GM12878 (cell line): ENCODE measurements at regions not wholly inside any gene's neighbourhood (a gene's known extent, or its start where the extent isn't known, plus 50 kb on each side); places are given as distances from the start of the nearest gene placed in this dataset.

Experiments used
- ATAC-seq: fragments of 200-7000 bp; cut with Tn5 transposase; 3 replicates; pipeline ENCODE4 v1.9.1; 2020; ENCODE audit warnings: mild to moderate bottlenecking, moderate library complexity
- BruUV-seq: library from RNA; stranded (reverse); fragments of 400-500 nt; replicated peaks from 2 replicates; lab custom pipeline; 2021; lab: Mats Ljungman, UMichigan
- CTCF ChIA-PET: fragments of 300-600 bp; sonication (Branson Sonifier 250); formaldehyde crosslinking; extraction: SDS; loops from one replicate; lab custom pipeline; 2021; ENCODE audit warnings: inconsistent platforms; lab: Yijun Ruan, JAX
- POLR2A ChIA-PET: fragments of 350-600 bp; formaldehyde crosslinking; extraction: SDS; loops from one replicate; lab custom pipeline; 2021; ENCODE audit warnings: inconsistent platforms; lab: Charles Lee
- RAD21 ChIA-PET: fragments of 300-600 bp; sonication (Branson Sonifier 250); formaldehyde crosslinking; loops from one replicate; lab custom pipeline; 2023; ENCODE audit warnings: antibody characterized with exemption; ENCODE audit not compliant: unreplicated experiment; lab: Charles Lee
- SMC1A ChIA-PET: fragments of 300-600 bp; sonication (Branson Sonifier 250); formaldehyde crosslinking; loops from one replicate; lab custom pipeline; 2023; ENCODE audit not compliant: unreplicated experiment, uncharacterized antibody; lab: Charles Lee
- DNase-seq: peaks from one replicate; pipeline ENCODE4 v3.0.0-alpha.2; 2011; ENCODE audit warnings: low read depth, low spot score
- FAIRE-seq: peaks from 3 replicates; lab custom pipeline; 2011; peaks lifted over from hg19 to GRCh38; lab: Jason Lieb, UNC
- H2AFZ ChIP-seq: 2 replicates; pipeline ENCODE4 v1.6.0; 2011; ENCODE audit warnings: low read depth, low read length, control low read depth; ENCODE audit not compliant: control insufficient read depth
- H3K27ac ChIP-seq: 2 replicates; pipeline ENCODE4 v1.5.1; 2011; ENCODE audit warnings: control low read depth; ENCODE audit not compliant: control insufficient read depth, insufficient read depth
- H3K27me3 ChIP-seq, 2 experiments: replicated peaks in 1 of 2; 2 replicates each; pipeline versions ENCODE4 v1.6.0 to v1.6.1; 2011; ENCODE audit warnings: low read length in 1 of 2; ENCODE audit not compliant: control insufficient read depth in 2 of 2, insufficient read depth in 2 of 2
- H3K36me3 ChIP-seq, 2 experiments: 2 replicates each; pipeline ENCODE4 v1.5.1; 2011; ENCODE audit warnings: low read length in 1 of 2; ENCODE audit not compliant: control insufficient read depth in 2 of 2, insufficient read depth in 2 of 2
- H3K4me1 ChIP-seq: 2 replicates; pipeline ENCODE4 v1.6.1; 2011; ENCODE audit warnings: mild to moderate bottlenecking, low read length, moderate library complexity, mixed read lengths; ENCODE audit not compliant: control insufficient read depth, insufficient read depth
- H3K4me2 ChIP-seq: 2 replicates; pipeline ENCODE4 v1.6.0; 2011; ENCODE audit warnings: control low read depth; ENCODE audit not compliant: control insufficient read depth, insufficient read depth
- H3K4me3 ChIP-seq: fragments of 200-600 bp; sonication (generic); 2 replicates; pipeline ENCODE4 v1.5.1; 2016
- H3K79me2 ChIP-seq: 2 replicates; pipeline ENCODE4 v1.6.0; 2011; ENCODE audit warnings: low read length; ENCODE audit not compliant: control insufficient read depth, insufficient read depth
- H3K9ac ChIP-seq: 2 replicates; pipeline ENCODE4 v1.8.0; 2011; ENCODE audit warnings: low read length, control low read depth, mixed read lengths; ENCODE audit not compliant: control insufficient read depth, insufficient read depth
- H3K9me3 ChIP-seq: replicated peaks from 3 replicates; pipeline ENCODE4 v1.5.1; 2011; ENCODE audit warnings: mild to moderate bottlenecking, low read length; ENCODE audit not compliant: control insufficient read depth, insufficient read depth
- H4K20me1 ChIP-seq: 2 replicates; pipeline ENCODE4 v1.6.0; 2011; ENCODE audit not compliant: control insufficient read depth, insufficient read depth
- BMI1 ChIP-seq: fragments of 450-650 bp; IDR thresholded peaks from 2 replicates; pipeline ENCODE4 v1.6.1; 2016; ENCODE audit warnings: mild to moderate bottlenecking, moderate library complexity, borderline replicate concordance
- CTCF ChIP-seq, 3 experiments: IDR thresholded peaks in 2 of 3; conservative IDR thresholded peaks in 1 of 3; 2 replicates each; pipeline ENCODE4 v1.5.1; 2011; ENCODE audit warnings: low read depth in 3 of 3, low read length in 3 of 3, mild to moderate bottlenecking in 3 of 3, control low read depth in 2 of 3, moderate library complexity in 2 of 3, inconsistent platforms in 1 of 3, mixed read lengths in 1 of 3; ENCODE audit not compliant: control insufficient read depth in 2 of 3, insufficient read depth in 1 of 3; ENCODE audit errors: extremely low read depth in 1 of 3
- E4F1 ChIP-seq: fragments of 450-650 bp; IDR thresholded peaks from 2 replicates; pipeline ENCODE4 v1.6.1; 2018; ENCODE audit warnings: borderline replicate concordance, mild to moderate bottlenecking; ENCODE audit not compliant: partially characterized antibody
- ESRRA ChIP-seq: IDR thresholded peaks from 2 replicates; pipeline ENCODE4 v1.6.1; 2012; ENCODE audit warnings: mild to moderate bottlenecking, low read length, improper control_type of control experiment
- HDAC2 ChIP-seq: fragments of 200-600 bp; sonication (generic); IDR thresholded peaks from 2 replicates; pipeline ENCODE4 v1.6.1; 2017
- HDAC6 ChIP-seq: fragments of 200-600 bp; sonication (generic); IDR thresholded peaks from one replicate; pipeline ENCODE4 v1.8.0; 2017; ENCODE audit warnings: antibody characterized with exemption; ENCODE audit not compliant: unreplicated experiment
- MTA3 ChIP-seq: IDR thresholded peaks from 2 replicates; pipeline ENCODE4 v1.6.1; 2012; ENCODE audit warnings: low read length, inconsistent platforms, borderline replicate concordance
- NFIC ChIP-seq: IDR thresholded peaks from 2 replicates; pipeline ENCODE4 v1.6.1; 2012; ENCODE audit warnings: low read depth, mild to moderate bottlenecking, inconsistent platforms, low read length, moderate library complexity
- PAX5 ChIP-seq: IDR thresholded peaks from 2 replicates; pipeline ENCODE4 v1.6.1; 2011; ENCODE audit warnings: low read depth, low read length, borderline replicate concordance
- POLR2AphosphoS2 ChIP-seq: IDR thresholded peaks from 2 replicates; pipeline ENCODE4 v1.6.1; 2011; ENCODE audit warnings: low read depth, mild to moderate bottlenecking, low read length, improper control_type of control experiment, moderate library complexity
- RAD51 ChIP-seq: fragments of 450-650 bp; IDR thresholded peaks from 2 replicates; pipeline ENCODE4 v1.6.1; 2016; ENCODE audit warnings: moderate library complexity, mild to moderate bottlenecking, inconsistent platforms
- SIN3A ChIP-seq: IDR thresholded peaks from 2 replicates; pipeline ENCODE4 v1.6.1; 2012; ENCODE audit warnings: low read depth, low read length, improper control_type of control experiment
- SP1 ChIP-seq: IDR thresholded peaks from one replicate; pipeline ENCODE4 v1.6.1; 2011; ENCODE audit warnings: low read depth, low read length
- ZNF622 ChIP-seq: fragments of 450-650 bp; IDR thresholded peaks from 2 replicates; pipeline ENCODE4 v1.6.1; 2017; ENCODE audit warnings: mild to moderate bottlenecking, inconsistent platforms
- WGBS: methylation state at CpG from one replicate; pipeline ENCODE4 v1.1.6; 2016; ENCODE audit warnings: low lambda C conversion rate; ENCODE audit not compliant: insufficient replicate concordance, insufficient coverage; ENCODE audit errors: missing lambda C conversion rate; 5-methylcytosine and 5-hydroxymethylcytosine counted together
- in situ Hi-C: fragments of 300-500 bp; cut with MboI; formaldehyde crosslinking; loops from 9 replicates; pipeline ENCODE4 v1.14.3; 2018; ENCODE audit warnings: mixed read lengths
- intact Hi-C: fragments of 100-400 bp; cut with micrococcal nuclease; formaldehyde crosslinking; loops from one replicate; pipeline ENCODE4 v1.14.2; 2022; ENCODE audit not compliant: unreplicated experiment
- TF ChIP-seq, protein P1 (sequence below): IDR thresholded peaks from 2 replicates; pipeline ENCODE4 v1.6.1; 2011; ENCODE audit warnings: low read depth, low read length, improper control_type of control experiment, borderline replicate concordance

GRCh38 chr1:219330001-219330400 is 156.3 kb downstream of the LYPLAL1 start:
- H3K4me2 ChIP-seq: no peak overlapping the region
- no peak for TF ChIP-seq ESRRA
- no peak for TF ChIP-seq SIN3A
- no peak for TF ChIP-seq MTA3
- TF ChIP-seq CTCF (IDR thresholded peaks at IDR 0.05 in 2 of 3, conservative IDR thresholded peaks at IDR 0.05 in 1 of 3; ENCODE audit: control insufficient read depth in 2 of 3, extremely low read depth in 1 of 3, insufficient read depth in 1 of 3, low read depth in 3 of 3, low read length in 3 of 3): no peak
- TF ChIP-seq NFIC: no peak
- no TSS peak for BruUV-seq
- ChIA-PET POLR2A (no interaction called here), SMC1A (interaction anchor here (1.1 kb wide), 1 partner anchor 43 kb away, joined by 3 read pairs; no protein-coding TSS in a partner anchor), RAD21 (no interaction called here), CTCF (no interaction called here)
- H3K36me3 ChIP-seq: no peaks in the 10 kb centered on the region; a peak in 1 of 4 replicates
- intact Hi-C loops: no loop called here
- ATAC-seq: no peak
- no peak for FAIRE-seq
- no peaks in the 10 kb centered on the region for H3K27me3 ChIP-seq
- no peaks in the 10 kb centered on the region; the same call in 1 of the 3 replicates for H3K9me3 ChIP-seq
- H3K4me1 ChIP-seq: no peaks in the 10 kb centered on the region
- no peak overlapping the region for H2AFZ ChIP-seq
- in situ Hi-C loops: no loop called here
- no peak overlapping the region for H3K4me3 ChIP-seq
- H3K79me2 ChIP-seq: no peaks in the 10 kb centered on the region
- H3K9ac ChIP-seq: no peak overlapping the region
- H4K20me1 ChIP-seq: no peaks in the 10 kb centered on the region
- DNase-seq: no peak
- no peak overlapping the region for H3K27ac ChIP-seq

DNA sequence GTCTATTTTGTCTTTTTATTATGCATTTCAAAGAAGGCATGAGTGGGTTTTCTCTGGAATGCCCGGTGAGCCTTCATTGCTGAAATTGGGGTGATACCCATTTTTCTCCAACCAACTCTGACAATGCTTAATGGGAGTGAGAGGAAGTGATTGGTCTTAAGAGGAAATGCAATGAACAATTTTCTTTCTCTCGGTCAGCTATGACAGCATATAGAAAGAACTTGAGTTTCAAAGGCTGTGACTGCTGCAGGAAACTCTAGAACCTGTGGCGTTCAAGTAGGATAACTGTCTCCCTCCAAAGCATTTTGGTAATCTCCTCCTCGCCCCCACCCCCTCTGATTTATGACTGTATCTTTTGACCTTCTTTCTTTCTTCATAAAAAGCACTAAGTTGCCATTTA is 155.9 kb downstream of the LYPLAL1 start:
- BruUV-seq: no TSS peak
- Histone ChIP-seq H3K9me3 (no peaks in the 10 kb centered on the region; the same call in 1 of the 3 replicates), H3K36me3 (no peaks in the 10 kb centered on the region; a peak in 1 of 4 replicates), H3K27me3 (no peaks in the 10 kb centered on the region), H2AFZ (no peak overlapping the region), H3K27ac (no peak overlapping the region), H3K9ac (no peak overlapping the region), H3K4me3 (no peak overlapping the region), H4K20me1 (no peaks in the 10 kb centered on the region), H3K4me1 (no peaks in the 10 kb centered on the region), H3K79me2 (no peaks in the 10 kb centered on the region), H3K4me2 (no peak overlapping the region)
- ChIA-PET CTCF (no interaction called here), SMC1A (no interaction called here), POLR2A (no interaction called here), RAD21 (no interaction called here)
- ATAC-seq (no peak), FAIRE-seq (no peak), DNase-seq (no peak)
- in situ Hi-C loops: no loop called here
- WGBS: 37% methylated on average over 4 of the region's 4 CpGs
- intact Hi-C loops: no loop called here
- TF ChIP-seq, protein P1, sequence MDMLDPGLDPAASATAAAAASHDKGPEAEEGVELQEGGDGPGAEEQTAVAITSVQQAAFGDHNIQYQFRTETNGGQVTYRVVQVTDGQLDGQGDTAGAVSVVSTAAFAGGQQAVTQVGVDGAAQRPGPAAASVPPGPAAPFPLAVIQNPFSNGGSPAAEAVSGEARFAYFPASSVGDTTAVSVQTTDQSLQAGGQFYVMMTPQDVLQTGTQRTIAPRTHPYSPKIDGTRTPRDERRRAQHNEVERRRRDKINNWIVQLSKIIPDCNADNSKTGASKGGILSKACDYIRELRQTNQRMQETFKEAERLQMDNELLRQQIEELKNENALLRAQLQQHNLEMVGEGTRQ: no peak
- TF ChIP-seq PAX5 (no peak), E4F1 (no peak), HDAC6 (no peak), SP1 (no peak), BMI1 (no peak), HDAC2 (no peak), POLR2AphosphoS2 (no peak), RAD51 (no peak), ZNF622 (no peak)
